Adrenal gland (tissue), 5 donors: ENCODE measurements at regions not wholly inside any gene's neighbourhood (a gene's known extent, or its start where the extent isn't known, plus 50 kb on each side); places are given as distances from the start of the nearest gene placed in this dataset.

Source experiments
- CTCF ChIP-seq, 6 experiments: fragments of 450-650 bp in 4 of 6; fragments of 200-600 bp in 2 of 6; sonication (generic) in 1 of 6; IDR thresholded peaks; 1 replicate in 5 of 6; 2 replicates in 1 of 6; pipeline versions ENCODE4 v1.5.1 to v1.8.0; 2016 to 2021; ENCODE audit warnings: antibody characterized with exemption in 6 of 6, mild to moderate bottlenecking in 2 of 6, moderate library complexity in 1 of 6
- POLR2A ChIP-seq, 2 donors: fragments of 450-650 bp; IDR thresholded peaks; one replicate each; pipeline ENCODE4 v1.6.1; 2017; ENCODE audit warnings: antibody characterized with exemption in 2 of 2, mild to moderate bottlenecking in 2 of 2, moderate library complexity in 1 of 2
- donor health status: DM: no; HTN: no; CAD: no.

GRCh38 chr14:97411938-97412612 is 614.9 kb downstream of the VRK1 start:
- TF ChIP-seq CTCF (IDR thresholded peaks at IDR 0.05) (no peak), POLR2A (IDR thresholded peaks at IDR 0.05) (no peak)
